Endodermal cell (in vitro differentiated cells): ENCODE measurements at regions not wholly inside any gene's neighbourhood (a gene's known extent, or its start where the extent isn't known, plus 50 kb on each side); places are given as distances from the start of the nearest gene placed in this dataset.

Experiments
- DNase-seq: peaks from one replicate; pipeline ENCODE4 v3.0.0-alpha.2; 2017
- H3K27ac ChIP-seq: 2 replicates; pipeline ENCODE4 v1.5.1; 2013; ENCODE audit warnings: mild to moderate bottlenecking, low read depth, low read length, moderate library complexity
- H3K27me3 ChIP-seq: 2 replicates; pipeline ENCODE4 v1.6.1; 2013; ENCODE audit warnings: mild to moderate bottlenecking, low read length, moderate library complexity; ENCODE audit not compliant: insufficient read depth, control insufficient read depth, poor library complexity, severe bottlenecking
- H3K36me3 ChIP-seq: 2 replicates; pipeline ENCODE4 v1.7.0; 2013; ENCODE audit warnings: mild to moderate bottlenecking, low read length, moderate library complexity; ENCODE audit not compliant: control insufficient read depth, insufficient read depth
- H3K4me1 ChIP-seq: one replicate; pipeline ENCODE4 v1.7.0; 2013; ENCODE audit warnings: low read length; ENCODE audit not compliant: control insufficient read depth, insufficient read depth
- H3K4me3 ChIP-seq: 2 replicates; pipeline ENCODE4 v1.5.1; 2013; ENCODE audit warnings: mild to moderate bottlenecking, low read length, moderate library complexity
- H3K9ac ChIP-seq: 2 replicates; pipeline ENCODE4 v1.6.1; 2013; ENCODE audit warnings: mild to moderate bottlenecking, low read length, moderate library complexity; ENCODE audit not compliant: poor library complexity, severe bottlenecking; ENCODE audit errors: extremely low read depth
- H3K9me3 ChIP-seq: 2 replicates; pipeline ENCODE4 v1.6.1; 2013; ENCODE audit warnings: mild to moderate bottlenecking, low read length, moderate library complexity; ENCODE audit not compliant: control insufficient read depth
- H3K27ac Mint-ChIP-seq: 2 replicates; pipeline ENCODE4 v1.8.0; 2020; ENCODE audit warnings: mixed read lengths
- H3K27me3 Mint-ChIP-seq: 2 replicates; pipeline ENCODE4 v1.8.0; 2021; ENCODE audit warnings: mild to moderate bottlenecking, mixed read lengths; ENCODE audit not compliant: insufficient read depth
- H3K36me3 Mint-ChIP-seq: 2 replicates; pipeline ENCODE4 v1.8.0; 2020; ENCODE audit warnings: low read depth, mixed read lengths
- H3K4me1 Mint-ChIP-seq: 2 replicates; pipeline ENCODE4 v1.8.0; 2020; ENCODE audit warnings: mixed read lengths
- H3K4me3 Mint-ChIP-seq: 2 replicates; pipeline ENCODE4 v1.8.0; 2020; ENCODE audit warnings: mild to moderate bottlenecking, moderate library complexity, mixed read lengths
- H3K9me3 Mint-ChIP-seq: 2 replicates; pipeline ENCODE4 v1.8.0; 2020; ENCODE audit warnings: mild to moderate bottlenecking, mixed read lengths
- CTCF ChIP-seq: fragments of 200-600 bp; sonication (generic); conservative IDR thresholded peaks from 2 replicates; pipeline ENCODE4 v1.5.0; 2021; ENCODE audit warnings: antibody characterized with exemption, mild to moderate bottlenecking
- WGBS, 2 experiments: methylation state at CpG; one replicate each; pipeline versions ENCODE4 v1.1.5 to v1.1.7; 2013; ENCODE audit warnings: missing lambda C conversion rate in 2 of 2, mixed read lengths in 1 of 2; ENCODE audit not compliant: insufficient coverage in 1 of 2, insufficient read length in 1 of 2; 5-methylcytosine and 5-hydroxymethylcytosine counted together

GRCh38 chr3:103082501-103082900 lies 647.7 kb downstream of the ZPLD1 start:
- WGBS, 2 experiments = 83% methylated on average over 1 of the region's 1 CpG; no CpG with 5 or more reads in 1 of the 2 experiments
- Mint-ChIP-seq H3K9me3 (no peaks in the 10 kb centered on the region), H3K4me1 (peaks cover 7% of the 10 kb centered on the region), H3K4me3 (no peak overlapping the region), H3K27me3 (peaks cover 18% of the 10 kb centered on the region), H3K27ac (no peak overlapping the region), H3K36me3 (no peaks in the 10 kb centered on the region)
- H3K4me3 ChIP-seq = no peak overlapping the region
- peaks cover 2% of the 10 kb centered on the region for H3K4me1 ChIP-seq
- H3K27ac ChIP-seq = no peak overlapping the region
- H3K36me3 ChIP-seq = no peaks in the 10 kb centered on the region
- no peaks in the 10 kb centered on the region for H3K27me3 ChIP-seq
- H3K9ac ChIP-seq = no peak overlapping the region
- no peak for TF ChIP-seq CTCF
- DNase-seq = no peak
- H3K9me3 ChIP-seq = no peaks in the 10 kb centered on the region

- H3K9me3 Mint-ChIP-seq = no peaks in the 10 kb centered on the region
- no peaks in the 10 kb centered on the region for H3K36me3 Mint-ChIP-seq
- Histone ChIP-seq H3K9ac (no peak overlapping the region), H3K36me3 (no peaks in the 10 kb centered on the region), H3K4me3 (no peak overlapping the region), H3K9me3 (no peaks in the 10 kb centered on the region), H3K4me1 (peaks cover 2% of the 10 kb centered on the region), H3K27ac (no peak overlapping the region), H3K27me3 (no peaks in the 10 kb centered on the region)
- no peak overlapping the region for H3K27ac Mint-ChIP-seq
- H3K27me3 Mint-ChIP-seq = peaks cover 23% of the 10 kb centered on the region
- no peak for TF ChIP-seq CTCF
- no peak for DNase-seq
- peaks cover 7% of the 10 kb centered on the region for H3K4me1 Mint-ChIP-seq
- no peak overlapping the region for H3K4me3 Mint-ChIP-seq
- WGBS, 2 experiments = 79 to 100% methylated on average over 1 to 3 of the region's 3 CpGs
These were observed 649.2 kb downstream of the ZPLD1 start for GRCh38 chr3:103083848-103084631.

GRCh38 chr3:103085465-103085864 lies 650.6 kb downstream of the ZPLD1 start:
- H3K36me3 ChIP-seq = no peaks in the 10 kb centered on the region
- TF ChIP-seq CTCF = no peak
- Mint-ChIP-seq H3K9me3 (no peaks in the 10 kb centered on the region), H3K4me1 (peaks cover 7% of the 10 kb centered on the region), H3K27ac (no peak overlapping the region), H3K4me3 (no peak overlapping the region), H3K36me3 (no peaks in the 10 kb centered on the region), H3K27me3 (peaks cover 23% of the 10 kb centered on the region)
- no peak overlapping the region for H3K9ac ChIP-seq
- no peaks in the 10 kb centered on the region for H3K27me3 ChIP-seq
- peaks cover 2% of the 10 kb centered on the region for H3K4me1 ChIP-seq
- no peaks in the 10 kb centered on the region for H3K9me3 ChIP-seq
- no peak overlapping the region for H3K27ac ChIP-seq
- no peak for DNase-seq
- no peak overlapping the region for H3K4me3 ChIP-seq
